HG03280 (cell line): ENCODE measurements at regions not wholly inside any gene's neighbourhood (a gene's known extent, or its start where the extent isn't known, plus 50 kb on each side); places are given as distances from the start of the nearest gene placed in this dataset.

Experiments
- ATAC-seq: cut with Tn5 transposase; IDR thresholded peaks from one replicate; pipeline ENCODE4 v1.9.1; 2021; ENCODE audit warnings: mild to moderate bottlenecking, moderate library complexity; ENCODE audit not compliant: unreplicated experiment

DNA sequence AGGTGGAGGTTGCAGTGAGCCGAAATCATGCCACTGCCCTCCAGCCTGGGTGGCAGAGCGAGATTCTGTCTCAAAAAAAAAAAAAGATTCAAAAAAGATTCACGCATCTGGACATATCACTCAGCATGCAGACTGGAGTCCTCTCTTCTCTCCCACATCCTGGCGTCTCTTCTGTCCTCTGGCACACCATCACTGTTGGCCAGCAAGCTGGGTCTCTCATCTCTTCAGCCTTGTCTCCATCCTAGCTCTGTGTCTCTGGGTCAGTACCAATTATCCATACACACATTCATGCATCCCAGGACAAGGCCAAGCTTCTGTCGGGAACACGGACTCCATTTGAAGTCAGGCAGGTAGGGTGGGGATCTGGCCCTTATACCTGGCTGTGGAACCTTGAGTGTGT is 105.5 kb upstream of the MAP1LC3B2 start:
- no peak for ATAC-seq

DNA sequence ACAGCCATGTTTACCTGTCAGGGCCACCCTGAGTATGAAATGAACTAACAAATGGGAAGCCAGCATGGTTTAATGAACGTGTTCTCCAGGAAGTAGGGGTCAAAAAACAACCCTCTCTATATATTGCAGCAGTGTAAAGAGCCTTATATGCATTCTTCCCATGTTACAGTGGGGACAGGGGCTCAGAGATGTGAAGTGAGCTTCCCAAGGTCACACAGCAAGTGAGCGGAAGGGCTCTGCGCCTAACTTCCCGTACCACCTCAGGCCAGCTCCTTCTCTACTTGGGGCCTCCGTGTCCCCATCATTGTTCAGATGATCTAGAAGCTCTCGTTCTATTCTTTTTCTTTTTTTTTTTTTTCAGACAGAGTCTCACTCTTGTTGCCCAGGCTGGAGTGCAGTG is 105.1 kb upstream of the MAP1LC3B2 start:
- ATAC-seq = no peak

DNA sequence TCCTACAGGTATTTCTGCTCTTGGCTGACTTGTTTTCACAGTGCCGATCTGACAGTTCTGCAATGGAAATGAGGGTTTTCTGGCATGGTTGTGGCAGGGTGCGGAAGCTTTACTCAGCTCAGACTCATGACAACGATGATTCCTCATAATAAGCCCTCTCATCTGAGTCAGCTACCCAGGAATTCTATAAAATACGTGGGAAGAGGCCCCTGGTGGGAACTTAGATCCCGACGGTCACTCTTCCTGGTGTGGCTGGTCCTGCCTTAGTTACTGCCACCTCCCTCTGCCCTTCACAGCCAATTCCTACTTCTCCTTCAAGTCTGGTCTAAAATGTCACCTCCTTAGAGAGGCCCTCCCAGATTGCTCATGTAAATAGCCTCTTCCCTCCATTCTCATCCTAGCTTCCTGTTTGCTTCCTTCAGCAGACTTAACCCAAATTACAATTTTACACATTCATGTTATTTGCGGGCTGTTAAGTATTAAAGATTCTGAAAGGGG is 104.2 kb upstream of the MAP1LC3B2 start:
- no peak for ATAC-seq

DNA sequence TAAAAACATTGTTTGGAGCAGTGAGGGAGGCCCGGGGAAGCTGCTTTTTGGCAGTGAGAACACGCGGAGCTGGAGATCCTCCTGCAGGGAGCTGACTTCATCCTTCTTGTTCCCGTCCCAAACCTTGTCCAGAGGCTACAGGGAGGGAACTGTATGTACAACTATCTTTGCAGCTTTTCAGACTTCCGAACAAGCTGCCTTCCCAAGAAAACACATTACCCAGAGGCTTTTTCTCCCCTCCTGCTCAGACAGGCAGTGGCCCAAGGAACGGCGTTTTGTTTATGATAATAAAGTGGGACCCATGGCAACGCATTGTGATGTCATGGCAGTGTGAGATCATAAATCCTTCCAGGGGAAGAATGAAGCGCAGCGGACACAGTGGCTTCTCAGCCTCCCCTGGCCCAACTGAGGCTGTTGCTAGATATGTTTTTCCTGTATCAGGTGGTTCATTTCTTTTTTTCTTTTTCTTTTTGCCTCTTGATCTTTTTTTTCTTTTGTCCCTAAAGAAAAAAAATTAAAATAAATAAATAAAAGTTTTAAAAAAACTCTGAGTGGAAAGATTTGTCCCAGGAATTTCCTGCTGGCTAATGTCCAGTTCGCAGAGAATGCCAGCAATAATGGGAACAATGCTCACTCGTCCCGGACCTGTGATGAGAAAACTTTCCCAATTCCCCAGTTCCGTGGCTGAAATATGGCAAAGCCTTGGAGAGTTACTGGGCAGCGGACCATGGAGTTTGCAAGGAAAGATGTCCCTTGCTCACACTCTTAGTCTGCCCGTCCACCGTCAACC is 103.4 kb upstream of the MAP1LC3B2 start:
- no peak for ATAC-seq

DNA sequence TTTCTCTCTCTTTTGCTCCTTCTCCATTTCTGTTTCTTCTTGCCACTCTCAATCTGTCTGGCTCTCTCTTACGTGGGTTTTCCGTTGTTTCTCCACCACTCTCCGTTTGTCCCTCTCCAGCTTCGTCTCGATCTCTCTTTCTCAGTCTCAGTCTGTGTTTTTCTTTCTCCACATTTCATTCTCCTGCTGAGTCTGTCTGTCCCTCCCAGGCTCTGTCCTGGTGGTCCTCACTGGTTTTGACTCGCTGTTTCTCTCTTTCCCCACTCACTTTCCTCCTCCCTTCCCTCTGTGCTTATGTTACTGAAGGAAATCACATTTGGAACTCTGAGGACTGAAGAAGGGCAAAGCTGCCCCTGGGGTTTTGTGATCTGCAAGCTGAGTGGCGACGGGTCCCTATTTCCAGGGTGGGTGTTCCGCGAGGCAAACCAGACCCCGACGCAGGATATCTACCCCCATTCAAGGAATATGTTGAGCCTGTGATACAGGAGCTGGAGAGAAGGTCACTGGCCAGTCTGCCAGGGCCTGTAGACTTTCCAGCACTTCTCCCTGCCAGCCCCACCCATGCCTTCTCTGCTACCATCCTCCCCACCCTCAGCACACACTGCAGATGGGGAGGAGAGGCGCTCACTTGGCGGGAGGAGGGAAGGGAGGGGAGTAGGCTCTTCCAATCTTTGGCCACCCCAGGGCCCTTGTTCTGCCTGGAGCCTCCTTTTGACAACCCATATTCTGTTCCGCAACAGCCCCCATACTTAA is 102.7 kb upstream of the MAP1LC3B2 start:
- ATAC-seq = no peak

- no peak for ATAC-seq
These were observed 100.7 kb upstream of the MAP1LC3B2 start for GRCh38 chr12:116458492-116458891.

- no peak for ATAC-seq
These were observed 99.9 kb upstream of the MAP1LC3B2 start for GRCh38 chr12:116459011-116459875.

- ATAC-seq = no peak
These were observed 99.1 kb upstream of the MAP1LC3B2 start for GRCh38 chr12:116459916-116460663.

GRCh38 chr12:116461060-116461459 is 98.1 kb upstream of the MAP1LC3B2 start:
- no peak for ATAC-seq

GRCh38 chr12:116463366-116463765 is 95.8 kb upstream of the MAP1LC3B2 start:
- no peak for ATAC-seq

- no peak for ATAC-seq
These were observed 93.8 kb upstream of the MAP1LC3B2 start for GRCh38 chr12:116465407-116465806.

DNA sequence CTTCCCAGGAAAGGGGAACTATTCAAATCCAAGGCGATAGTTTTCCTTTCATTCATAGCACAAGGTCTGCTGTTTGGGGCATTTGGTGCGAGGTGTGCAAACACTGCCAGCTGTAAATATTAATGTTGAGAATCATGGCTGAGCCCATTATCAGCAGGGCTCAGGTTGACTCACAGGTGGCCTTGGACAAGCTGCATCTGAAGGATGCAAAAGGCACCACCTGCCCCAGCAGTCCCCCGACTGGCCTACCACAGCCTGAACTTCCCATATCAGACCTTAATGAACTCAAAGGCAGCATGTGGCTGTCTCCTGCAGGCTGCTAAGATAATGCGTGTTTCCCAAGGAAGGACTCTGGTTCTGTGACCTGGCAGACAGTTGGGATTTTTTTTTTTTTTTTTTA is 93.3 kb upstream of the MAP1LC3B2 start:
- ATAC-seq = no peak

- ATAC-seq = no peak
These were observed 92.6 kb upstream of the MAP1LC3B2 start for GRCh38 chr12:116466536-116466935.

- ATAC-seq = no peak
These were observed 89.8 kb upstream of the MAP1LC3B2 start for GRCh38 chr12:116469344-116469743.

- ATAC-seq = no peak
These were observed 87.6 kb upstream of the MAP1LC3B2 start for GRCh38 chr12:116471544-116471943.

GRCh38 chr12:116472193-116472592 is 87.0 kb upstream of the MAP1LC3B2 start:
- no peak for ATAC-seq

GRCh38 chr12:116473416-116473815 is 85.8 kb upstream of the MAP1LC3B2 start:
- no peak for ATAC-seq

DNA sequence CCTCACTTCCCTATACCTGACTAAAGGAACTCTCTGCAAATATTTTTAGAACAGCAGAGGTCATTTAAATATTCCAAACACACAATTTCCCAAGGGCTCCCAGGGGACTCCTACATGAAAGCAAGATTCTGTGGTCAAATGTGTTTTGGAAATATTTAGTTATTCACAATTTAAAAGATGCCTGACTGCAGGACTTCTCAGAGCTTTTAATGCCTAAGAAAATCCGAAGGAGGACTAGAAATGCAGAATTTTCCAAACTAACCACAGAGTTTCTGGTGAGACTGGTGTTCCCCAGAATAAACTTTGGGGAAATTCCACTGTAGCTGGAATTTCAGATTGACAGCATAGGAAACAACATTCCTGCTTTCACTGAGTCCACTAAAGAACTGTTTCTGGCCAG is 84.8 kb upstream of the MAP1LC3B2 start:
- no peak for ATAC-seq

- no peak for ATAC-seq
These were observed 84.3 kb upstream of the MAP1LC3B2 start for GRCh38 chr12:116474899-116475298.

DNA sequence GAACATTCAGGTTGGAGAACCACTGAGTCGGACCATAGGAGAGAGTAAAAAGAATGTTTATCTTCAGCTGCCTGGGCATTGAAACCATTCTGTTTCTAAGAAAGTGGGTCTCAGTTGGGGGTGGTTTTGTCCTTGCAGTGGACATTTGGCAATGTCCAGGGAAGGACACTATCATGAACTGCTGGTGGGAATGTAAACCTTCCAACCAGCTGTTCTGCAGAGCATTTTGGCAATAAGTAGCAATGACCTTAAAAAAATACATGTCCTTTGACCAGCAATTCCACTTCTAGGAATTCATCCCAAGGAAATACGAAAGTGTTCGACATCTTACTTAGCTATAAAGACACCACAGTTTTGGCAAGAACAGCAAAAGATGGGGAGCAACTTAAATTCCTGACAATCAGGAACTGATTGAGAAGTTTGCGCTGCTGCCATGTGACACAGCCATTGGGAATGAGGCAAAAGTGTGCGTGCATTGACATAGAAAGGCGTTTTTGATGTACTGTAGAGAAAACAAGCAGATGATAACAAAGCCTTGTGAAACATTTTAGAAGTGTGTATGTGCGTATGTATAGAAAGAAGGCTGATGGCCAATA is 82.9 kb upstream of the MAP1LC3B2 start:
- ATAC-seq = no peak
